Adrenal gland (tissue), 9 donors: ENCODE measurements at regions not wholly inside any gene's neighbourhood (a gene's known extent, or its start where the extent isn't known, plus 50 kb on each side); places are given as distances from the start of the nearest gene placed in this dataset.

Source experiments
- DNase-seq, 7 donors: peaks; one replicate each; pipeline ENCODE4 v3.0.0-alpha.2; 2019 to 2020
- H3K27ac ChIP-seq, 5 donors: fragments of 200-600 bp; sonication (generic) in 4 of 5; 1 replicate in 3 of 5; 2 replicates in 2 of 5; pipeline versions ENCODE4 v1.5.1 to v1.8.0; 2016 to 2020; ENCODE audit warnings: mild to moderate bottlenecking in 1 of 5
- H3K27me3 ChIP-seq: fragments of 200-600 bp; 2 replicates; pipeline ENCODE4 v1.8.0; 2021
- H3K36me3 ChIP-seq, 2 donors: fragments of 200-600 bp; replicated peaks in 1 of 2; 1 replicate in 1 of 2; 2 replicates in 1 of 2; pipeline versions ENCODE4 v1.5.1 to v1.8.0; 2018 to 2022
- H3K4me1 ChIP-seq, 2 donors: fragments of 200-600 bp; replicated peaks in 1 of 2; 1 replicate in 1 of 2; 2 replicates in 1 of 2; pipeline versions ENCODE4 v1.5.1 to v1.8.0; 2018 to 2021
- H3K4me3 ChIP-seq, 4 donors: fragments of 200-600 bp; sonication (generic) in 3 of 4; one replicate each; pipeline ENCODE4 v1.5.1; 2016 to 2018
- H3K9me3 ChIP-seq, 3 donors: fragments of 200-600 bp; sonication (generic) in 1 of 3; replicated peaks in 1 of 3; 1 replicate in 2 of 3; 2 replicates in 1 of 3; pipeline versions ENCODE4 v1.5.1 to v1.8.0; 2016 to 2021
- POLR2A ChIP-seq, 2 donors: fragments of 450-650 bp; IDR thresholded peaks; one replicate each; pipeline ENCODE4 v1.6.1; 2017; ENCODE audit warnings: antibody characterized with exemption in 2 of 2, mild to moderate bottlenecking in 2 of 2, moderate library complexity in 1 of 2
- WGBS, 4 donors: extraction: QIAGEN DNeasy Blood & Tissue Kit in 2 of 4; methylation state at CpG; one replicate each; pipeline versions ENCODE4 v1.1.5 to v1.1.7; 2013 to 2017; 5-methylcytosine and 5-hydroxymethylcytosine counted together
- intact Hi-C, 2 donors: fragments of 100-400 bp; cut with DNase I; formaldehyde crosslinking; loops; one replicate each; pipeline versions ENCODE4 v1.14.1 to v1.15.0; 2022 to 2023
- TF ChIP-seq, protein P1 (sequence below), 6 experiments: fragments of 450-650 bp in 4 of 6; fragments of 200-600 bp in 2 of 6; sonication (generic) in 1 of 6; IDR thresholded peaks; 1 replicate in 5 of 6; 2 replicates in 1 of 6; pipeline versions ENCODE4 v1.5.1 to v1.8.0; 2016 to 2021; ENCODE audit warnings: antibody characterized with exemption in 6 of 6, mild to moderate bottlenecking in 2 of 6, moderate library complexity in 1 of 6
- donor health status: healthy with polysubstance abuse.
- donor health status: Bipolar disorder and iron deficiency.
- donor health status: DM: yes; HTN: yes; CAD: no.
- donor health status: DM: no; HTN: no; CAD: no.
- donor health status: DM: no; HTN: no; CAD: no.

DNA sequence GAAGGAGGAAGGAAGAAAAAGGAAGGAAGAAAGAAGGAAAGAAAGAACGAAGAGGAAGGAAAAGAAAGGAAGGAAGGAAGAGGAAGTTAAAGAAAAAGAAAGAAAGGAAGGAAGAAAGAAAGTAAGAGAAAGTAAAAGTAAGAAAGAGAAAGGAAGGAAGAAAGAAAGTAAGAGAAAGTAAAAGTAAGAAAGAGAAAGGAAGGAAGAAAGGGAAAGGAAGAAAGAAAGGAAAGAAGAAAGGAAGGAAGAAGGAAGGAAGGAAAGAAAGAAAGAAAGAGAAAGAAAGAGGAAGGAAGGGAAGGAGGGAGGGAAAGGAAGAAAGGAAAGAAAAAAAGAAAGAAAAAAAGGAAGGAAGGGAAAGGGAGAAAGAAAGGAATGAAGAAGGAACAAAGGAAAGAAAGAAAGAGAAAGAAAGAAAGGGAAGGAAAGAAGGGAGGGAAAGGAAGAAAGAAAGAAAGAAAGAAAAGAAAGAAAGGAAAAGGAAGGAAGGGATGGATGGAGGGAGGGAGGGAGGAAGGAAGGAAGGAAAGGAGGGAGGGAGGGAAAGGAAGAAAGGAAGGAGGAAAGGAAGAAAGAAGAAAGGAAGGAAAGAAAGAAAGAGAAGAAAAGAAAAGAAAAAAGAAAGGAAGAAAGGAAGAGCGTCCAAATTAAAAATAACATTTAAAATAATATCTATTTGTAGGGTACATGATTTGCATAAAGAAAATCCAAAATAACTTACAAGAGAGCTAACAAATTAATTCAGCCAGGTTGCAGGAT lies 827.9 kb downstream of the TSN start:
- intact Hi-C loops, result no loop called here
- H3K27ac ChIP-seq, result no peak overlapping the region
- H3K9me3 ChIP-seq, result no peaks in the 10 kb centered on the region
- no peaks in the 10 kb centered on the region for H3K4me1 ChIP-seq
- H3K27me3 ChIP-seq, result no peaks in the 10 kb centered on the region
- no peaks in the 10 kb centered on the region for H3K36me3 ChIP-seq
- no peak overlapping the region for H3K4me3 ChIP-seq
- TF ChIP-seq, protein P1, sequence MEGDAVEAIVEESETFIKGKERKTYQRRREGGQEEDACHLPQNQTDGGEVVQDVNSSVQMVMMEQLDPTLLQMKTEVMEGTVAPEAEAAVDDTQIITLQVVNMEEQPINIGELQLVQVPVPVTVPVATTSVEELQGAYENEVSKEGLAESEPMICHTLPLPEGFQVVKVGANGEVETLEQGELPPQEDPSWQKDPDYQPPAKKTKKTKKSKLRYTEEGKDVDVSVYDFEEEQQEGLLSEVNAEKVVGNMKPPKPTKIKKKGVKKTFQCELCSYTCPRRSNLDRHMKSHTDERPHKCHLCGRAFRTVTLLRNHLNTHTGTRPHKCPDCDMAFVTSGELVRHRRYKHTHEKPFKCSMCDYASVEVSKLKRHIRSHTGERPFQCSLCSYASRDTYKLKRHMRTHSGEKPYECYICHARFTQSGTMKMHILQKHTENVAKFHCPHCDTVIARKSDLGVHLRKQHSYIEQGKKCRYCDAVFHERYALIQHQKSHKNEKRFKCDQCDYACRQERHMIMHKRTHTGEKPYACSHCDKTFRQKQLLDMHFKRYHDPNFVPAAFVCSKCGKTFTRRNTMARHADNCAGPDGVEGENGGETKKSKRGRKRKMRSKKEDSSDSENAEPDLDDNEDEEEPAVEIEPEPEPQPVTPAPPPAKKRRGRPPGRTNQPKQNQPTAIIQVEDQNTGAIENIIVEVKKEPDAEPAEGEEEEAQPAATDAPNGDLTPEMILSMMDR (IDR thresholded peaks at IDR 0.05), result no peak
- no peak for TF ChIP-seq POLR2A (IDR thresholded peaks at IDR 0.05)
- WGBS, 4 donors, result 79 to 90% (median 87%) methylated on average over 2 of the region's 2 CpGs
- no peak for DNase-seq

DNA sequence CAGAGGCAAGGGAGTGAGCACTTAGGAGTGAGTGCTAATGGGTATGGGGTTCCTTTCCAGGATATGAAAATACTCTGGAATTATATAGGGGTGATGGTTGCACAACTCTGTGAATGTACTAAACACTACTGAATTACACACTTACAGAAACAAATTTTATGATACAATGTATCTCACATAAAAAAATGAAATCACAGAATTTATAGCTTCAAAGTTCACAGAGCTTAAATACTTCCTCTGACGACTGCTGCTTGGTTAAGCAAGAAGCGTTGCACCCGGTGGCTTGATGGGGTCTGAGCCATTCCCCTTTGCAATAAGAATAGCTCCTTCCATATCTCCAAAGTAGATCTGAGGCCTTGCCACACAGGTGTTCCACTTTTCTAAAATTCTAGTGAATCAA lies 835.1 kb downstream of the TSN start:
- H3K4me3 ChIP-seq, result no peak overlapping the region
- TF ChIP-seq POLR2A (IDR thresholded peaks at IDR 0.05), result no peak
- TF ChIP-seq, protein P1 (IDR thresholded peaks at IDR 0.05), result no peak
- no peaks in the 10 kb centered on the region for H3K4me1 ChIP-seq
- no peak for DNase-seq
- H3K27me3 ChIP-seq, result no peaks in the 10 kb centered on the region
- 80 to 92% (median 86%) methylated on average over 3 of the region's 3 CpGs for WGBS, 4 donors
- H3K36me3 ChIP-seq, result no peaks in the 10 kb centered on the region
- no peaks in the 10 kb centered on the region for H3K9me3 ChIP-seq
- intact Hi-C loops, result no loop called here
- H3K27ac ChIP-seq, result no peak overlapping the region

DNA sequence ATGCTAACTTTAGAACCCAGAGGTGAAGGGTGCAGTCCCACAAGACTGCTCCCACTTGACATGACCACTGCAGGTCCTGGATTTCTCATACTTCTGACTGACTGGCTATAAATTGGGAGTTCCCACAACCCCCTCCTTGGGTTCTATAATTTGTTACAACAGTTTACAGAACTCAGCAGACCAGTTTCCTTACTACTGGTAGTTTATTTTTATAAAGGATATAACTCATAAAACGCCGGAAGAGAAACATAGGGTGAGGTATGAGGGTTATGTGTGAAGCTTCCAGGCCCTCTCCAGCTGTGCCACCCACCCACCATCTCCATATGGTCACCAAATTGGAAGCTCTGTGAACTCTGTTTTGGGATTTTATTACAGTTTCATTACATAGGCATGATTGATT lies 839.6 kb downstream of the TSN start:
- H3K27ac ChIP-seq, result no peak overlapping the region
- no peaks in the 10 kb centered on the region for H3K4me1 ChIP-seq
- no peaks in the 10 kb centered on the region for H3K36me3 ChIP-seq
- DNase-seq, result no peak
- TF ChIP-seq, protein P1 (IDR thresholded peaks at IDR 0.05), result no peak
- TF ChIP-seq POLR2A (IDR thresholded peaks at IDR 0.05), result no peak
- intact Hi-C loops, result no loop called here
- H3K4me3 ChIP-seq, result no peak overlapping the region
- no peaks in the 10 kb centered on the region for H3K27me3 ChIP-seq
- no peaks in the 10 kb centered on the region for H3K9me3 ChIP-seq
- WGBS, 4 donors, result 47 to 72% (median 68%) methylated on average over 2 of the region's 2 CpGs

DNA sequence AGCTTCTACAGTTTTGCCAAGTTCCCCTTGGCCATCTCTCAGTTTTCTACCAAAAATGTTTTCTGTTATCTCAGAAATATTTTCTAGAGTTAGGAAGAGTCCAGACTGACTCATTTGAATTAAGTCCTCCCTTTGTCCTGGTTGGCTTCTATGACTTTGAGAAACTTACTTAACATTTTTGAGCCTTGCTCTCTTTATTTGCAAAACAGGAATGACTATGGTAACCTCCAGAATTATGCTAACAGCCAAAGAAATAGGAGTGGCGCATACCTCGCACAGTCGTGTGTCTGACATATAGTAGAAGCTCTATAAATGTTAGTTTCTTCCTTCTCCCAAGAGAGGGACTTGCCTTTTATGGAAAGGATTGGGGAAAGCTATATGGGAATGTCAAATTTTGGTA lies 841.1 kb downstream of the TSN start:
- no peaks in the 10 kb centered on the region for H3K4me1 ChIP-seq
- WGBS, 4 donors, result 65 to 84% (median 72%) methylated on average over 3 of the region's 3 CpGs
- H3K36me3 ChIP-seq, result no peaks in the 10 kb centered on the region
- no peak for DNase-seq
- intact Hi-C loops, result no loop called here
- TF ChIP-seq, protein P1 (IDR thresholded peaks at IDR 0.05), result no peak
- no peak for TF ChIP-seq POLR2A (IDR thresholded peaks at IDR 0.05)
- H3K27me3 ChIP-seq, result no peaks in the 10 kb centered on the region
- no peak overlapping the region for H3K4me3 ChIP-seq
- H3K9me3 ChIP-seq, result no peaks in the 10 kb centered on the region
- H3K27ac ChIP-seq, result no peak overlapping the region
